OCI-LY1 (cell line): ENCODE measurements at regions not wholly inside any gene's neighbourhood (a gene's known extent, or its start where the extent isn't known, plus 50 kb on each side); places are given as distances from the start of the nearest gene placed in this dataset.
"Not testable (repeated sequence)": the region's sequence is repeated elsewhere in the genome, so short reads cannot be mapped to it uniquely, and the experiment has no call there.

Experiments
- EZH2 ChIP-seq: fragments of 200-600 bp; sonication (generic), shearing (Covaris generic); IDR thresholded peaks from 2 replicates; pipeline ENCODE4 v1.8.0; 2017; ENCODE audit warnings: borderline replicate concordance, mixed run types, mild to moderate bottlenecking, antibody characterized with exemption, low read length, moderate library complexity, mixed read lengths
- TF ChIP-seq, protein P1 (sequence below): fragments of 200-600 bp; sonication (generic), shearing (Covaris generic); IDR thresholded peaks from 2 replicates; pipeline ENCODE4 v1.5.1; 2017; ENCODE audit warnings: mild to moderate bottlenecking, antibody characterized with exemption, low read length, moderate library complexity, mixed read lengths

DNA sequence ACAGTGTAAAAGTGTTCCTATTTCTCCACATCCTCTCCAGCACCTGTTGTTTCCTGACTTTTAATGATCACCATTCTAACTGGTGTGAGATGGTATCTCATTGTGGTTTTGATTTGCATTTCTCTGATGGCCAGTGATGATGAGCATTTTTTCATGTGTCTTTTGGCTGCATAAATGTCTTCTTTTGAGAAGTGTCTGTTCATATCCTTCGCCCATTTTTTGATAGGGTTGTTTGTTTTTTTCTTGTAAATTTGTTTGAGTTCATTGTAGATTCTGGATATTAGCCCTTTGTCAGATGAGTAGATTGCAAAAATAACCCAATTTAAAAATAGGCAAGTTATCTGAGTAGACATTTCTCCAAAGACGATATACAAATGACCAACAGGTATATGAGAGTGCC is 120.2 kb upstream of the ID2 start:
- TF ChIP-seq, protein P1, sequence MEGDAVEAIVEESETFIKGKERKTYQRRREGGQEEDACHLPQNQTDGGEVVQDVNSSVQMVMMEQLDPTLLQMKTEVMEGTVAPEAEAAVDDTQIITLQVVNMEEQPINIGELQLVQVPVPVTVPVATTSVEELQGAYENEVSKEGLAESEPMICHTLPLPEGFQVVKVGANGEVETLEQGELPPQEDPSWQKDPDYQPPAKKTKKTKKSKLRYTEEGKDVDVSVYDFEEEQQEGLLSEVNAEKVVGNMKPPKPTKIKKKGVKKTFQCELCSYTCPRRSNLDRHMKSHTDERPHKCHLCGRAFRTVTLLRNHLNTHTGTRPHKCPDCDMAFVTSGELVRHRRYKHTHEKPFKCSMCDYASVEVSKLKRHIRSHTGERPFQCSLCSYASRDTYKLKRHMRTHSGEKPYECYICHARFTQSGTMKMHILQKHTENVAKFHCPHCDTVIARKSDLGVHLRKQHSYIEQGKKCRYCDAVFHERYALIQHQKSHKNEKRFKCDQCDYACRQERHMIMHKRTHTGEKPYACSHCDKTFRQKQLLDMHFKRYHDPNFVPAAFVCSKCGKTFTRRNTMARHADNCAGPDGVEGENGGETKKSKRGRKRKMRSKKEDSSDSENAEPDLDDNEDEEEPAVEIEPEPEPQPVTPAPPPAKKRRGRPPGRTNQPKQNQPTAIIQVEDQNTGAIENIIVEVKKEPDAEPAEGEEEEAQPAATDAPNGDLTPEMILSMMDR, result not testable (repeated sequence)
- TF ChIP-seq EZH2, result not testable (repeated sequence)
